NCI-H524 (cell line): ENCODE measurements at regions not wholly inside any gene's neighbourhood (a gene's known extent, or its start where the extent isn't known, plus 50 kb on each side); places are given as distances from the start of the nearest gene placed in this dataset.

Experiments used
- DNase-seq, 2 experiments: peaks; one replicate each; lab custom pipeline; 2025; lab: John Stamatoyannopoulos, UW

DNA sequence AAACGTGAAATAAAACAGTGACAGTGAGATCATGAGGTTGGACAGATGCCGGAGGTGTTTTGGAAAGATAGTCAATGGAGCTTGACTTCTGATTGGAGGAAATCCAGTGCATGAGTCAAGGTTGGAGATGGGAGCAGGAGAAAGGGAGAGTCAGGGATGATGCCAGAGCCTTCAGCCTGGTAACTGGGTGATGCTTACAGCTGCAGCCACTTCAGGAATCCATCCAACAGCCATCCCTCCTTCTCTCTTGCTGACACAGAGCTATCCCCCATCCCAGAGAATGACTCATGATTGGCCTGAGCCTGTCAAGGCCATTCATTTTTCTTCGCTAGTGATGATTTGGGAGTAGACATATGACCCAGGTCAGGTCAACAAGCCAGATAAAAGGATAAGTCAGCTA lies 112.8 kb downstream of the SAMD5 start:
- no peak for DNase-seq

DNA sequence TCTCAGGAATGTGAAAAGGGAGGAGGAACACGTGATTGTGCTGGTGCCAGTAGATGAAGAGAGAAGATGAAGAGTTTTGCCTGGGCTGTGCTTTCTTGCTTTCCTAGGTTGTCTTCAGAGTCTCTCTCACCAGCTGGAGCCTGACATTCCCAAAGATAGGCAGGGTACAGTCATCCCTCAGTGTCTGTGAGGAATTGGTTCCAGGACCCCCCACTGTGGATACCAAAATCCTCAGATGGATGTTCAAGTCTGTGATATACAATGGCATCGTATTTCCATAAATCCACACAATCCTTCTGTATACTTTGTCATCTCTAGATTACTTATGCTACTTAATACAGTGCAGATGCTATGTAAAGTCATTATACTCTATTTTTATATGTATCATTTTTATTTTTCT lies 113.5 kb downstream of the SAMD5 start:
- no peak for DNase-seq

DNA sequence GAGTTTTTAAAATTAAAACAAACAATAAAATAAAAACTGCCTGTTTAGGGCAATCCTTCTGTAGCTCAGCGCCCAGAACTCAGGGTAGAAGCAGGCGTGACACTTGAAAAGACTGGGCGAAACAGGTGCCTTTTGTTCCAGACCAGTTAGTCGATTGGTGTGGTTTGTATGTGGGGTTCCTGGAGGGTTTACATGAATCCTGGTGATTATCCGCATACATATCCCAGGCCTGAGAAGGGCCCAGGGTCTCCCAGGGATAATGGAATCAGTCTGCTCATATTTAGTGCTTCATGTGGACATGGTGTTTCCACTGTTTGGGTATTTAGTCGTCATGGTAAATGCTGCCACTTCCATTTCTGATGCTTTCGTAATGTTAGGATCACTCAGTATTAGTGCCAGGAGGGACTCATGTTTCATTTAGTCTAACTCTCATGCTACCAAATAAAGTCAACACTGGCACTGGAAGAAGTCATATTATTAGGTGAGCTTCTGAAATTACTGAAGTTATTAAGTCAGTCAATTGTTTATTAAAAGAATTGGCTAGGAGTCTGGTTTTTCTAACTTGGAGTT lies 116.5 kb downstream of the SAMD5 start:
- no peak for DNase-seq

DNA sequence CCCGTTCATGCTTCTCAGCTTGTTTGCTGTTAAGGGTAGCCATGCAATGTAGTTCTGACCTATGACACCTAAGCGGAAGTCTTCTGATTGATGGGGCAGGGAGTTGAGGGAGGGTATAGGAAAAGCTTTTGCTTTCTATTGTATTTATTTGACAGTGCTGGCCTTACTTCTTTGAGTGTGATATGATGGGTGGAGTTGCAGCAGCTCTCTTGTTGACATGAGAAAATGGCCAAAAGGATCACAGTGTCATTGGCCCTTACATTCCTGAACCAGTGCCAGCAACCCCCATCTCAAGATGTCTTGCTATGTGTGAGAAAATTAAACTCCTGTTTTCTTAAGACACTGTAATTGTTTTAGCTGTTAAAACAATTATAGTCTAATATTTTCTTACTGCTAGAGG lies 117.5 kb downstream of the SAMD5 start:
- DNase-seq: no peak

DNA sequence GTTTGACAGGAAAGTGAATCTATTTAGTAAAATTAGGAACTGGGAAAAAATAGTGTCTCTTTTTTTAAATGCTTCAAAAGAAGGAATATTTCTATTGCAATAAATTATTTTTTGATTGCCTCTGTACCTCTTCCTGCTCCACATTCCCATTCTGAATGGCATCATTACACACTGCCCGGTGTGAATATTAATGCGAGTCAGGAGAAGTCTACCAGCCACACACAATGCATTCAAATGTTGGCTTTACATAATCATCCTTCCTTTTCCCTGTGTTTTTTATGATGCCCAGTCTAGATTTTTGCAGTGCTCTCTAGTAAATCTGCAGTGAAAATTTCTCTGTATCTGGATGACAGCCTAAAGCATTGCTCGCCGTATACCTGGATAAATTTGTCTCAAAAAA lies 118.9 kb downstream of the SAMD5 start:
- no peak for DNase-seq

DNA sequence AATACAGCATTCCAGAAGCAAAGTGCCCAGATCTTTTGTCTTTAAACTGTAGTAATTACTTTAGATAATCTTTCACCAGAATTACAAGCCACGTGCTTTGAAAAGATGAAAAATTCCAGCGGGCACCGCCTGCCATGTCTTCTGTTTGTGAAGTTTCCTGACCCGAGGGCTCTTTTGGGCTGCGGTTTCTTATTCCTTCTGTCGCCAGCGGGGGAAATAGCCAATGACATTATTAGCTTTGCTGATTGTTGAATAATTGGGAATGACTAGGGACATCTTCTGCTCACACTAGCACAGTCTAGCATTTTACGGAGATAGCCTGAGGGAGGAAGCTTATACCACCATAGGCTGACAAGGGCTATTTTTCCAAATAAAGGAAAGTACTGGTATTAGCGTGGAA lies 124.7 kb downstream of the SAMD5 start:
- DNase-seq: no peak

DNA sequence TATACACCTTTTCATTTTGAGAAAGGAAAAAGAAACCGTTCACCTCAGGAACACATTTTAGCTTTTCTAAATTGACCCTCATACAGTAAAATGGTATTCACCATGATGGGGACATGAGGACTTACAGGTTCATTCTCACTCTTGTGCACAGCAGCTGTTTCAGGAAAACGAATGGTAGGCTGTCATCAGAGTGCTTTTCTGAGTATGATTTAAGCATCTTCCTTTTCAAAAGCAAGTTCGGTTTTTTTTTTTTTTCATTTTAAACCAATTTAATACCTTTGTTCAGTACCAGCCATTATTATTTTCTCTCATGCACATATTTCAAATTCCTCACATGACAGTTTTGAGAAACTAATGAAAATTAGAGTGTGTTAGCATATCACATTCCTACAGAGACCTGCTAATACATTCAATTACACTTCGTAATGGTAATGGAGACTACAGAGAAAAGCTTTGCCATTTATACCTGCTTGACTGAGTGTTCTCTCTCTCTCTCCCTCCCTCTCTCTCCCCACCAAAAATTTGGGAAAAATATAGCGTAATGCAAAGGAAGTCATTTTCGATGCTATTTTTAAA lies 129.2 kb downstream of the SAMD5 start:
- DNase-seq: no peak

DNA sequence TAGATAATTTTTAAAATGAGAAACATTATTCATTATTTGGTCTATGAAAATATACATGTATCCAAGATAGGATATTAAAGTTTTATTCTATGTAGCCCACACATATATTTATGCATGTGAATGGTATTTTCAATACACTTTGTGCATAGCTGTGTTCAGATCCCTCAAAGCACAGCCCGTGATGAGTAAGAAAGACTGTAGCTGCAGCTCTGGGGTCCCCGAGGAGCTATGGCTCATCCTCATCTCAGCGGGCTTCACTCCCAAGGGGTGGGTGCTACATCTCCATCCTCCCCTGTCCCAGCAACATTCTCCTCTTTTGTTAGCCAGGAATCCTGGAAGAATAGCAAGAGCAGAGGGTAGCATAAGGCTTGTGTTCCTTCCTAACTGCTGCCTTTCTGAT lies 130.8 kb downstream of the SAMD5 start:
- no peak for DNase-seq

DNA sequence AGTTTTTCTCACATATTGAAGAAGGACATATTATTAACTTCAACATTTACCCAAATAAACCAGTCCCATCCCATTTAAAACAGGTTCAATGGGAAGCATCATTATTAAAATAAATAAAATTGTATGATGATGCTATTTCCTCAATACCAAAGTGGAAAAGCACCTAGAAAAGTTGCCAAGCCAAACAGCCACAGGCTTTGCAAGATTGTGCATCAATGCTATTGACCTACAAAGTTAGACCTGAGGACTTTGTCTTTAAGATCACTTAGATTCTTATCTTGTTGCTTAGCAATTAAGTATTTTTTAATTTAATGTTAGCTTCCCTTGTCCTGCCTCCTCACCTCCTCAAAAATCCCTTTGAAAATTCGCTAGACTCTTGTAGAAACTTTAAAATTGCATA lies 132.1 kb downstream of the SAMD5 start:
- no peak for DNase-seq

DNA sequence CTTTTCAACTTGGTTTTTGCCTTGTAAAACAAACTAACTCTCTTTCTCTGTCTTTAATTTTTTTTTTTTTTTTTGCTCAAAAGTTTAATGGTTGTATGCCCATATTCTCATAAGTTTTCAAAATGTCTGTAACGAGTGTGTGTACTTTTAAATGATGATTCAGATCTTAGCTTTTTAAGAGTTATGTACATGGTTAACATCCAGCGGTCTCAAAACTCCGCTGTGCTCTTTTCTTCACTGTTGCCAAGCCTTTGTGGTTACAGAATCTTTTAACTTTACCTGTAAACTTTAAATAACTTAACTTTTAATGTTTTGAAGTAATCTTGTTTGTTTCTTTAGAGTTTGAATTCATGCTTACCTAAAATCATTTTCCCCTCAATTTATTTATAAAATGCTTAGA lies 133.0 kb downstream of the SAMD5 start:
- DNase-seq: no peak

DNA sequence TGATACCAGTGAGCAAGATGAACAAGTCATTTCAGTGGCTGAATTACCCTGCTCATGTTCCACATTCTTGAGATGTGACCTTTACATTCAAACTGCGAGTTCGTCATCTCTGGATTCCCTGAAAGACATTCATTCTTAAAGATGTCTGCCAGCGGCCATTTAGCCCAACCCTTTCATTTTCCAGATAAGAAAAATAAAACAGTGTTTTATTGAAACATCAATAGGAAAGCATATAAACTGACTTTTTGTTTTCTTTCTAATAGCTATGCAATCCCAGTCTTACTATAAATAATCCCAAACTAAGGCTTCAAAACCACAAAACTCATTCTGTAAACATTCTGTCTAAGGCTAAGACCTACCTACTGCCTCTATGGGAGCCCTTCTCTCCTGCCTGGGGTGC lies 134.0 kb downstream of the SAMD5 start:
- no peak for DNase-seq

DNA sequence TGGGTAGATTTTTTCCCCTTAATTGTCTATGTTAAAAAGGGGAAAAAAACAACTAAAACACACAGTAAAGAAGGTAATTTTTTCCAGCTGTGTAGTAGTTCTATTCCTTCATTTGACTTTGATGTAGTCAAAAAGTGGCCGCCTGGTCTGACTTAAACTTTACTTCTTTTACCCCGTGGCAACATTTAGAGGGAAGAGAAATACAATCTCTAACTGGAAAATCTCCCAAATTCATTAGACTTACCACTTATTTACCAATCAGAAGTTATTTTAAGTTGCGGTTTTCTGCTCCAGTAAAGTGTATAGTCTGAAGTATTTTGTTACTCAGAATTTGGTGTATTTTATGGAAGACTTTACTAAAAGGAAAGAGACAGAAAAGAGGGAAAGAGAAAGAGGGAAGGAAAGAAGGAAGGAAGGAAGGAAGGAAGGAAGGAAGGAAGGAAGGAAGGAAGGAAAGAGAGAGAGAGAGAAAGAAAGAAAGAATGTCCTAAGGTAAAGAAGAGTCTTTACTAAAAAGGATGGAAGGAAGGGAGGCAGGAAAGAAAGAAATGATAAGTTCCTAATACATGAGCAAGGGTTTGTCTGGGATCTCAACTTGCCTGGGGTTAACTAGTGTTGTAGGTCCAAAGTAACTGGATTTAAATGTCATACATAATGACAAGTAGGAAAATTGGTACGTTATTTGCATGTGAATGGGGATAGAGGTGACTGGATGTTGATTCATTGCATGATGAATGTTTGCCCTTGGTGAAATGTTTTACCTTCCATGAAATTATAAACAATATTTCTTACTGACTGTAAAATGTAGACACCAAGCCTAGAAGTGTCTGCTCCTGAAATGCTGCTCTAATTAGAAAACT lies 135.1 kb downstream of the SAMD5 start:
- DNase-seq: no peak

DNA sequence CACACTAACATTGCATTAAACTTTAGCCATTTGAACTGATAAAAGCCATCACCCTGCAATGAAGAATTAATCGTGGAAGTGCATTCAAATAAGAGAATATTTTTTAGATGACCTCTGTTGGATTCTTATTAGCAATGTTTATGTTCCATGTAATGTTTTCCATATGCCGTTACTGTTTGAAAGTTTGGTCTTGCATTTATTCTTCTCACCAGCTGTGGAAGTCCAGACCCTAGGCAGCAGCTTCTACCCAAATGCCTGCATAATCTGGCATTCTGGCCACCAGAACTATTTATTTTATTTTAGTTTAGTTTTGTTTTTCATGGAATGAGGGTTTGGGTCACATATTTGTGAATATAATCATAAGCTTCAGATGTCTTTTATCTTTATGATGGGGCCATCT lies 140.4 kb downstream of the SAMD5 start:
- DNase-seq: no peak

DNA sequence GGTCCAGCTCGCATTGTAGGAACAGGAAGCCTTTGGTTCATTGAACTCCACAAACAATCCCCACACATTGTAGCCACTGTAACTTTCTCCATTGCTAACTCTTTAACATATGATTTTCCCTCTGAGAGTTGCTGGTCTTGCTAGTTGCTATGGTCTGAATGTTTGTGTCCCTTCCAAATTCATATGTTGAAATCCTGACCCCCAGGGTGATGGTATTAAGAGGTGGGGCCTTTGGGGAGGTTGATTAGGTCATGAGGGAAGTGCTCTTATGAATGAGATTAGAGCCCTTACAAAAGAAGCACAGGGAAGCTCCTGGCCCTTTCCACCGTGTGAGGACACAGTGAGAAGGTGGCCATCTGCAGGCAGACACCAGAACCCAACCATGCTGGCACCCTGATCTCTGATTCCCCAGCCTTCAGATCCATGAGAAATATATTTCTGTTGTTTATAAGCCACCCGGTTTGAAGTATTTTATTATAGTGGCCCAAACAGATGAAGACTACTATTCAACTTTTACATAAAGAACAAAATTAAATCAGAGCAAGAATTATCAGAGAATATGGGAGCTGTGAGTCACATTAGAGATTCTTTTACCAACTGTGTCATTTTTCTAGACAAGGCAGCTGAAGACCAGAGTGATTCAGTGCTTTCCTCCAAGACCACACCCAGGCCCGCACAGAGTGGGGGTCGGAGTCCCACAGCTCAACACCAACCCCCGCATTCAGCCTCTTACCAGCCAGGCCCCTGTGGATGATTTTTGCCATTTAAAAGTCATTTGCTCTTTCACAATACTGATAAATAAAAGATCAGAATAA lies 143.0 kb downstream of the SAMD5 start:
- peak; percentile 43 to 64 for DNase-seq

DNA sequence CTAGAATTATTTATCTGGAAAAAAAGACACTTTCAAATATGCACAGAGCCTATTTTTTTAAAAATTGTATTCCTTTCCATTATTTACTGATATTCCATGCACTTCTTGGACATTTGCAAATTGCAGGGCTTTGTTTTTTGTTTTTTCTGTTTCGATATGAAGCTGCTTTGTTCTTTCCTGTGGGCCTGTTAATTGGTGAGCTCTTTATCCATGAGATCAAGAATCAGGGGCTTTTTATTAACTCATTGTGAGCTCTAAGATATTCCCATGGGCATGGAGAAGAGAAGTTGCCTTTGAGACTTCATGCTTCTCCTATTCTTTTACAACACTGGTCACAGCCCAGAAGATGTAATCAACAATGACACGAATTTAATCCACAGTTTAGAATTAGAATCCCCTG lies 145.1 kb downstream of the SAMD5 start:
- peak in 1 of 2 experiments; percentile 49 for DNase-seq

DNA sequence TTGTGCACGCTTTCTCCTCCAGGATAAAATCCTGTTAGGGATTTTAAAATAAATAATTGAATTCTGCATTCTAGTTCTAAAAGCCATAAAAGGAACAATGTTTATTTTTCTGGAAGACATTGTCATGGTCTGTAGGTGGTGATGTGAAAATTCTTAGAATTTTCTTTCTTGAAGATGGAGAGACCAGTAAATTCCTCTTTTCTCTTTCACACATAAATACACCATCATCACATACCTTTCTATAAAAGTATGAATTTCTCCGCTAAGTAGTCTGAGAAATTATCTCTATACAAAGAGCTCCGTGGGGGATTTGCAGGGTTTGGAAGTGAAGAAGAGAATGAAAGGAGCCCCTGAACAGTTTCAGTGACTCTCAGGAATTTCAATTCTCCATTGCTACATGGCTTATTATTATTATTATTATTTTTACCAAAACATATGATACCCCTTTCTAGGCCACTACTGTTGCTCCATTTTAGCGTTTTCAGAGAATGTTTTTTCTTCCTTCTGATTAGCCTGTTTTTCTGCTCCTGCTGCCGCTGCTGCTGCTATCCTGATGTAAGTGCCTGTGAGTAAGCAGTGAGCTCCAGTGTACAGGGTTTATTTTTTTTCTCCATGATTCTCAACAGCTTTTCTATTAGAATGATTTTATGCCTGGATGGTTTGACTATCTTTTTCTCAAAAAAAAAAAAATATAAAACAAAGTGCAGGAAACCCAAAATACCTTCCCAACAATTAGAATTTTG lies 145.8 kb downstream of the SAMD5 start:
- DNase-seq: no peak

DNA sequence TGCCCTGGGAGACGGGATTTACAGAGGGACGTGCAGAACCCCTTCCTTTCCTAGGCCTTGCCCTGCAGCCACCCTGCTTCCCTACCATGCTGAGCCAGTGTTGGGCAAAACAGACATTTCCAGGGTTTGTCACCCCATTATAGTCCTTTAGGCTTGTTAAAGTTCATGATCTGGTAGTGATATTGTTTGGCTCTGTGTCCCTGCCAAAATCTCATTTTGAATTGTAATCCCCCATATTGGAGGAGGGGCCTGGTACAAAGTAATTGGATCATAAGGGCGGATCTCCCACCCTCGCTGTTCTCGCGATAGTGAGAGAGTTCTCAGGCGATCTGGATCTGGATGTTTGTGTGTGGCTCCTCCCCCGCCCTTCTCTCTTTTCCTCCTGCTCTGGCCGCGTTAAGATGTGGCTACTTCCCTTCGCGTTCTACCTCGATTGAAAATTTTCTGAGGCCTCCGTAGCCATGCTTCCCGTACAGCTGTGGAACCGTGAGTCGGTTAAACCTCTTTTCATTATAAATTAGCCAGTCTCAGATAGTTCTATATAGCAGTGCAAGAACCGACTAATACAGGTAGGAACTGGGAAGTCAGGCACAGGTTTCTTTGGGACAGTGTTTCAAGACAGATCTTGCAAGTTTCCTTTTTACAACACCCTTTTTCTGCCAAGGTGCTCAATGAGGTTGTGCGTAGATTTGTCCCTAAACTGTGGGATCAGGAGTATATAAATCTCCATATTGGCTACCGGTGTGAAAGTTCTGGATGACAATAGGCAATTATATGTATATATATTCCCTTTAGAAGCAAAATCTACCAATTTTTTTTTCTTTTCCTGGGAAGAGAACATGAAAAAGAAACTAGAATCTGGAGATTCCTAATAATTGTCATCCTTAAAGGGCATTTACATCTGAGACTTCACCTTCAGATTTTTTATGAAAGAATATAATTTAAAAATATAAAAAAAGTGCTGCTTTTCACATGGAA lies 152.1 kb downstream of the SAMD5 start:
- DNase-seq: no peak

DNA sequence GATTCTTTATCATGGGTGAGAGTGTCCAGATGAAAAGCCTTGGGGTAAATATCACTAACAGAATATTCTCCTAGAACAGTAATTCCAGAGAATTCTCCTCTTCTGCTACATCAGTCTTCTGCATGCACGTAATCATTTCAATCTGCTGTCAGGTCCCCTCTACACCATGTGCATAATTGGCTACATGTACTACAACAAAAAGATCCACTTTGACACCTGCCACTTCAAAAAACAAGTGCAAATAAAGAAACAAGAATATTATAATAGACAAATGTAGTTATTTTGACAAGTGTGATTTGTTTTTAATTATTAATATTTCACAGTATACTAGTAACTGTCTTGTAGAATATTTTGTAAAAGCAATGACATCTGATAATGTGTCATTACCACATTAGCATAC lies 154.2 kb downstream of the SAMD5 start:
- no peak for DNase-seq

DNA sequence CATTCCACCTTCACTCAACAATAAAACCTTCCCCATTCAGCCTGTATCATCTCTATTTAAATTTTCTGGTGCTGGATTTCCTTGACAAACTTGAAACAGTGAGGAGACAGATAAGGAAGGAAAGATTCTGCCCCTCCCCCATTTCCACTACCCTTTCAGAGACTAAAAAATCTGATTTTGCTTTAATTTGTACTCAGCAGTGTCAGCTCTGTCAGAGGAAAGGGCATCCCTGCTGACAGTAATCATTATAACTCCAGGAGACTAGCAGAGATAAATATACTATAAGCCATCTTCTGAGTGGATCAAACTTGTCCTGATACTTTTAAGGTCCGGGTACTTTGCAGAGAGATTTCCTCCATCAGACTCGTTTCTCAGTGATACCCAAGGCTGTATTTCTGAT lies 155.6 kb downstream of the SAMD5 start:
- DNase-seq: no peak

DNA sequence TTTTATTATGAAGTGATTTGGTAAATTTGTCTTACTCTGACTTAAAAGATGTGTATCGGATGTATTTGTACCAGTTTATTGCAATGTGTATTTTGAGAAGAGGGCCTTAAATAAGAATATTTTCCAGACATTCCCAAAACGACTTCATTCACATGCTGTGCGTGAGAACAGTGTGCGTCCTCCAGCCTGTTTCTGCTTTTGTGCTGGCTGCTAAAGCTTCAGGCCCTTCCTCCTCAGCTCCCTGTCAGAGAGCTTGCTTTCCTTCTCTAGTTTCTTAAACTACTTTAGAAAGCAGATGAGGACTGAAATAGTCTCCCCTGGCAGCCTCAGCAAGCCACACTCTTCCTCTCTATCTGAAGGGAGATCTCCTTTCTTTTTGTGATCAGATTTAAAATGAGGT lies 157.8 kb downstream of the SAMD5 start:
- DNase-seq: no peak

DNA sequence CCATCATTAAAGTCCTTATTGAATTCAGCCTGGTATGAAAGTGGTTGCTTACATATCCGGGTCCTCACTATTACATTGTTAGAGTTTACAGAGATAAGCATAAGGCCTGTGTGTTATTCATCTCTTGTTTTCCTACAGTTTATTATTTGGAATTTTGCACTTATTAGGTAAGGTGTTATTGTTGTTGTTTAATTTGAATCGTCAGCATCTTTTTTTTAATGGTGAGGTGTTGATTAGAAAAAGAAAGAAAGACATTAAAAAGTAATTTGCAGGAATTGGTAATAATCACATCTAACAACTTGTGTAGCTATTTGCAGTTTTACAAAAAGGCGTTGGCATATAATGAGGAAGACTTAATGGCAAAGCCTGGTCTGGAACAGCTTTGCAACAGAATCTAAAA lies 158.6 kb downstream of the SAMD5 start:
- DNase-seq: no peak
